Trophoblast cell (in vitro differentiated cells and primary cell): ENCODE measurements at regions not wholly inside any gene's neighbourhood (a gene's known extent, or its start where the extent isn't known, plus 50 kb on each side); places are given as distances from the start of the nearest gene placed in this dataset.

ENCODE experiments used
- DNase-seq, 2 donors: peaks; one replicate each; pipeline ENCODE4 v3.0.0-alpha.2; 2016
- H2AFZ ChIP-seq: 2 replicates; pipeline ENCODE4 v1.6.1; 2013; ENCODE audit warnings: low read length, moderate library complexity, mild to moderate bottlenecking; ENCODE audit not compliant: insufficient read depth, poor library complexity
- H2AK5ac ChIP-seq: 2 replicates; pipeline ENCODE4 v1.6.1; 2013; ENCODE audit warnings: mild to moderate bottlenecking, low read length
- H2BK120ac ChIP-seq: 2 replicates; pipeline ENCODE4 v1.6.1; 2013; ENCODE audit warnings: low read length, mild to moderate bottlenecking, moderate library complexity; ENCODE audit not compliant: insufficient read depth, poor library complexity
- H2BK12ac ChIP-seq: 2 replicates; pipeline ENCODE4 v1.6.1; 2013; ENCODE audit warnings: mild to moderate bottlenecking, low read length, moderate library complexity
- H2BK5ac ChIP-seq: 2 replicates; pipeline ENCODE4 v1.6.1; 2013; ENCODE audit warnings: low read length, low read depth, moderate library complexity, mild to moderate bottlenecking; ENCODE audit not compliant: poor library complexity
- H3K14ac ChIP-seq: 2 replicates; pipeline ENCODE4 v1.6.1; 2013; ENCODE audit warnings: mild to moderate bottlenecking, low read length
- H3K18ac ChIP-seq: 2 replicates; pipeline ENCODE4 v1.6.1; 2013; ENCODE audit warnings: mild to moderate bottlenecking, low read length
- H3K23ac ChIP-seq: 2 replicates; pipeline ENCODE4 v1.6.1; 2013; ENCODE audit warnings: low read length
- H3K27ac ChIP-seq: 2 replicates; pipeline ENCODE4 v1.5.1; 2013; ENCODE audit warnings: low read depth, mild to moderate bottlenecking, inconsistent platforms, low read length, moderate library complexity
- H3K27me3 ChIP-seq: 2 replicates; pipeline ENCODE4 v1.6.1; 2013; ENCODE audit warnings: inconsistent platforms, mild to moderate bottlenecking, low read length, moderate library complexity; ENCODE audit not compliant: insufficient read depth
- H3K36me3 ChIP-seq, 2 experiments: 1 replicate in 1 of 2; 2 replicates in 1 of 2; pipeline ENCODE4 v1.6.1; 2013; ENCODE audit warnings: low read length in 2 of 2, mild to moderate bottlenecking in 2 of 2, moderate library complexity in 1 of 2; ENCODE audit not compliant: insufficient read depth in 2 of 2, control insufficient read depth in 1 of 2
- H3K4ac ChIP-seq: 2 replicates; pipeline ENCODE4 v1.6.1; 2013; ENCODE audit warnings: low read depth, mild to moderate bottlenecking, low read length, moderate library complexity
- H3K4me1 ChIP-seq, 2 experiments: 1 replicate in 1 of 2; 2 replicates in 1 of 2; pipeline ENCODE4 v1.6.1; 2013; ENCODE audit warnings: low read length in 2 of 2, mild to moderate bottlenecking in 2 of 2, moderate library complexity in 1 of 2; ENCODE audit not compliant: insufficient read depth in 2 of 2, control insufficient read depth in 1 of 2
- H3K4me2 ChIP-seq: 2 replicates; pipeline ENCODE4 v1.6.1; 2013; ENCODE audit warnings: inconsistent platforms, mild to moderate bottlenecking, low read length, moderate library complexity
- H3K4me3 ChIP-seq: 2 replicates; pipeline ENCODE4 v1.5.1; 2013; ENCODE audit warnings: mild to moderate bottlenecking, low read depth, low read length, inconsistent platforms
- H3K79me1 ChIP-seq: one replicate; pipeline ENCODE4 v1.6.1; 2013; ENCODE audit warnings: low read length
- H3K79me2 ChIP-seq: 2 replicates; pipeline ENCODE4 v1.6.1; 2013; ENCODE audit warnings: low read length, mild to moderate bottlenecking; ENCODE audit not compliant: control insufficient read depth, insufficient read depth, poor library complexity
- H3K9ac ChIP-seq: 2 replicates; pipeline ENCODE4 v1.6.1; 2013; ENCODE audit warnings: mild to moderate bottlenecking, low read length
- H3K9me3 ChIP-seq: 2 replicates; pipeline ENCODE4 v1.6.1; 2013; ENCODE audit warnings: low read depth, mild to moderate bottlenecking, control low read depth, inconsistent platforms, low read length; ENCODE audit not compliant: insufficient read depth
- H4K12ac ChIP-seq: 2 replicates; pipeline ENCODE4 v1.6.1; 2013; ENCODE audit warnings: low read depth, mild to moderate bottlenecking, low read length, moderate library complexity
- H4K8ac ChIP-seq: 2 replicates; pipeline ENCODE4 v1.6.1; 2013; ENCODE audit warnings: low read depth, mild to moderate bottlenecking, low read length, moderate library complexity
- H4K91ac ChIP-seq: one replicate; pipeline ENCODE4 v1.6.1; 2013; ENCODE audit warnings: low read depth, mild to moderate bottlenecking, low read length, moderate library complexity
- WGBS: extraction: QIAGEN DNeasy Blood & Tissue Kit; methylation state at CpG from one replicate; pipeline ENCODE4 v1.1.7; 2013; ENCODE audit warnings: missing lambda C conversion rate; ENCODE audit not compliant: insufficient read length, insufficient coverage; ENCODE audit errors: extremely low coverage; 5-methylcytosine and 5-hydroxymethylcytosine counted together

- Histone ChIP-seq H3K14ac (no peak overlapping the region), H2AFZ (no peak overlapping the region), H4K8ac (no peak overlapping the region), H3K4me3 (no peak overlapping the region), H3K4ac (no peak overlapping the region), H3K4me2 (no peak overlapping the region), H2AK5ac (no peak overlapping the region), H4K91ac (no peak overlapping the region), H2BK5ac (no peak overlapping the region), H3K79me1 (no peaks in the 10 kb centered on the region), H3K4me1 (no peaks in the 10 kb centered on the region), H3K36me3 (no peaks in the 10 kb centered on the region), H3K23ac (no peak overlapping the region), H3K9me3 (no peaks in the 10 kb centered on the region), H3K18ac (no peak overlapping the region), H4K12ac (no peak overlapping the region), H3K79me2 (no peaks in the 10 kb centered on the region), H3K27me3 (no peaks in the 10 kb centered on the region), H2BK120ac (no peak overlapping the region), H2BK12ac (no peak overlapping the region), H3K27ac (no peak overlapping the region), H3K9ac (no peak overlapping the region)
- WGBS = no CpG with 5 or more reads among the region's 2 CpGs
- no peak for DNase-seq
These were observed 98.4 kb upstream of the EEPD1 start for GRCh38 chr7:36054637-36055036.

GRCh38 chr7:36055207-36055606, 97.8 kb upstream of the EEPD1 start:
- no peaks in the 10 kb centered on the region for H3K79me2 ChIP-seq
- no peak overlapping the region for H3K9ac ChIP-seq
- H3K14ac ChIP-seq = no peak overlapping the region
- no peak overlapping the region for H3K4me3 ChIP-seq
- no peaks in the 10 kb centered on the region for H3K4me1 ChIP-seq
- no peaks in the 10 kb centered on the region for H3K9me3 ChIP-seq
- H4K8ac ChIP-seq = no peak overlapping the region
- no peak overlapping the region for H4K91ac ChIP-seq
- H2BK12ac ChIP-seq = no peak overlapping the region
- H3K79me1 ChIP-seq = no peaks in the 10 kb centered on the region
- 100% methylated on average over 1 of the region's 4 CpGs for WGBS
- H2BK5ac ChIP-seq = no peak overlapping the region
- no peaks in the 10 kb centered on the region for H3K36me3 ChIP-seq
- H3K27ac ChIP-seq = no peak overlapping the region
- H2BK120ac ChIP-seq = no peak overlapping the region
- no peak for DNase-seq
- no peak overlapping the region for H2AK5ac ChIP-seq
- H3K4ac ChIP-seq = no peak overlapping the region
- H3K4me2 ChIP-seq = no peak overlapping the region
- H2AFZ ChIP-seq = no peak overlapping the region
- H4K12ac ChIP-seq = no peak overlapping the region
- no peak overlapping the region for H3K23ac ChIP-seq
- H3K27me3 ChIP-seq = no peaks in the 10 kb centered on the region
- no peak overlapping the region for H3K18ac ChIP-seq

- no peak overlapping the region for H3K9ac ChIP-seq
- H2BK5ac ChIP-seq = no peak overlapping the region
- H3K4me3 ChIP-seq = no peak overlapping the region
- H3K4me1 ChIP-seq = no peaks in the 10 kb centered on the region
- no peak overlapping the region for H4K91ac ChIP-seq
- no peak overlapping the region for H2BK120ac ChIP-seq
- no peak for DNase-seq
- no peaks in the 10 kb centered on the region for H3K79me1 ChIP-seq
- no peak overlapping the region for H3K14ac ChIP-seq
- H4K12ac ChIP-seq = no peak overlapping the region
- H3K36me3 ChIP-seq = no peaks in the 10 kb centered on the region
- no peak overlapping the region for H3K23ac ChIP-seq
- H3K9me3 ChIP-seq = no peaks in the 10 kb centered on the region
- H2AFZ ChIP-seq = no peak overlapping the region
- H4K8ac ChIP-seq = no peak overlapping the region
- no peak overlapping the region for H3K27ac ChIP-seq
- no peak overlapping the region for H3K4me2 ChIP-seq
- H3K18ac ChIP-seq = no peak overlapping the region
- no peak overlapping the region for H2AK5ac ChIP-seq
- no peaks in the 10 kb centered on the region for H3K79me2 ChIP-seq
- WGBS = no CpG with 5 or more reads among the region's 4 CpGs
- H2BK12ac ChIP-seq = no peak overlapping the region
- no peaks in the 10 kb centered on the region for H3K27me3 ChIP-seq
- no peak overlapping the region for H3K4ac ChIP-seq
These were observed 95.7 kb upstream of the EEPD1 start for GRCh38 chr7:36057323-36057722.

- Histone ChIP-seq H2AFZ (no peak overlapping the region), H3K79me2 (no peaks in the 10 kb centered on the region), H2BK5ac (no peak overlapping the region), H3K18ac (no peak overlapping the region), H3K9me3 (no peaks in the 10 kb centered on the region), H2BK12ac (no peak overlapping the region), H3K9ac (no peak overlapping the region), H3K23ac (no peak overlapping the region), H3K4me3 (peak overlapping the region; percentile 28), H3K14ac (no peak overlapping the region), H3K4me1 (no peaks in the 10 kb centered on the region), H4K91ac (no peak overlapping the region), H2AK5ac (no peak overlapping the region), H4K8ac (no peak overlapping the region), H3K4me2 (no peak overlapping the region), H3K4ac (no peak overlapping the region), H2BK120ac (no peak overlapping the region), H3K79me1 (no peaks in the 10 kb centered on the region), H3K27me3 (no peaks in the 10 kb centered on the region), H4K12ac (no peak overlapping the region), H3K36me3 (no peaks in the 10 kb centered on the region), H3K27ac (no peak overlapping the region)
- WGBS = no CpG with 5 or more reads among the region's 9 CpGs
- no peak for DNase-seq
These were observed 94.9 kb upstream of the EEPD1 start for GRCh38 chr7:36058020-36058592.
